ENCODE measurements at regions not wholly inside any gene's neighbourhood (a gene's known extent, or its start where the extent isn't known, plus 50 kb on each side); places are given as distances from the start of the nearest gene placed in this dataset.
A peak's percentile ranks its signal among the peaks of the same experiment; 100 is the strongest.

- ATAC-seq (ENCODE audit: low read depth in 2 of 2) = no peak
- Histone ChIP-seq H3K27ac (ENCODE audit: insufficient read depth, low read length, poor library complexity, severe bottlenecking) (no peak overlapping the region), H3K4me1 (ENCODE audit: control insufficient read depth, insufficient read depth, low read length, poor library complexity, severe bottlenecking) (no peaks in the 10 kb centered on the region), H3K27me3 (ENCODE audit: control insufficient read depth, insufficient read depth, low read length) (no peaks in the 10 kb centered on the region), H3K36me3 (ENCODE audit: control insufficient read depth, insufficient read depth, low read length) (no peaks in the 10 kb centered on the region), H3K9me3 (ENCODE audit: control insufficient read depth in 2 of 2, low read length in 2 of 2) (no peaks in the 10 kb centered on the region), H3K4me3 (ENCODE audit: low read depth, low read length) (no peak overlapping the region)
- Mint-ChIP-seq H3K4me1 (no peaks in the 10 kb centered on the region), H3K9me3 (peaks cover 0 to 4% (median 0%) of the 10 kb centered on the region in 7 donors), H3K27me3 (no peaks in the 10 kb centered on the region), H3K27ac (no peak overlapping the region), H3K36me3 (no peaks in the 10 kb centered on the region), H3K4me3 (no peak overlapping the region)
- no peak for DNase-seq
These were observed 502.3 kb downstream of the KCNJ3 start for GRCh38 chr2:155200753-155201152.

DNA sequence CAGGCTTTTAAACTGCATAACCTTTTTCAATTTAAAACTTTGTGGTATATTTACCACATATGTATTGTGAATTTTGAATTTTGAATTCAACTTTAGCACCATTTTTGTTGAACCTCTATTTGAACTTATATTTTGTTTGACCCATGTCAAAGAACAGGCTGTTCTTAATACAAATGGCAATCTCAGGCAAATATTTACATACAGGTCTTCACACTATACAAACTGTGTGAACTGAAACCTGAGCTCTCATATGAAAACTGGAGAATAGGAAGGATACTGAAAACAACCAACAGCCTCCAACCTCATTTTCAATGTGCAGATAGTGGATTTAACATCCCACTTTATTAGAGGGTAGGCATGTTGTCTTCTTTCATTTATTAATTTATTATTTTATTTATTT, 491.8 kb downstream of the KCNJ3 start:
- H3K9me3 Mint-ChIP-seq = peaks cover 0 to 15% (median 4%) of the 10 kb centered on the region in 7 donors
- no peaks in the 10 kb centered on the region for H3K4me1 Mint-ChIP-seq
- Histone ChIP-seq H3K4me3 (ENCODE audit: low read depth, low read length) (no peak overlapping the region), H3K27ac (ENCODE audit: insufficient read depth, low read length, poor library complexity, severe bottlenecking) (no peak overlapping the region), H3K36me3 (ENCODE audit: control insufficient read depth, insufficient read depth, low read length) (no peaks in the 10 kb centered on the region), H3K4me1 (ENCODE audit: control insufficient read depth, insufficient read depth, low read length, poor library complexity, severe bottlenecking) (no peaks in the 10 kb centered on the region), H3K27me3 (ENCODE audit: control insufficient read depth, insufficient read depth, low read length) (no peaks in the 10 kb centered on the region), H3K9me3 (ENCODE audit: control insufficient read depth in 2 of 2, low read length in 2 of 2) (peaks cover 0 to 2% of the 10 kb centered on the region in 2 experiments)
- DNase-seq = no peak
- H3K36me3 Mint-ChIP-seq = no peaks in the 10 kb centered on the region
- no peak overlapping the region for H3K27ac Mint-ChIP-seq
- no peak overlapping the region for H3K4me3 Mint-ChIP-seq
- H3K27me3 Mint-ChIP-seq = no peaks in the 10 kb centered on the region
- no peak for ATAC-seq (ENCODE audit: low read depth in 2 of 2)

DNA sequence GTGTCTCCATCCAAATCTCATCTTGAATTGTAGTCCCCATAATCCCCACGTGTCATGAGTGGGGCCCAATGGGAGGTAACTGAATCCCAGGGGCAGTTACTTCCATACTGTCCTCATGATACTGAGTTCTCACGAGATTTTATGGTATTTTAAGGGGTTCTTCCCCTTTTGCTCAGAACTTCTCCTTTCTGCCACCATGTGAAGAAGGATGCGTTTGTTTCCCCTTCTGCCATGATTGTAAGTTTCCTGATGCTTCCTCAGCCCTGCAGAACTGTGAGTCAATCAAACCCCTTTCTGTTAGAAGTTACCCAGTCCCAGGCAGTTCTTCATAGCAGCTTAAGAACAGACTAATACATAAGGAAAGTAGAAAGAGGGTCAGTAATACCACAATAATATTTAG, 480.4 kb downstream of the KCNJ3 start:
- no peak overlapping the region for H3K27ac ChIP-seq (ENCODE audit: insufficient read depth, low read length, poor library complexity, severe bottlenecking)
- no peak overlapping the region for H3K4me3 ChIP-seq (ENCODE audit: low read depth, low read length)
- no peaks in the 10 kb centered on the region for H3K27me3 Mint-ChIP-seq
- H3K27ac Mint-ChIP-seq = no peak overlapping the region
- no peaks in the 10 kb centered on the region for H3K27me3 ChIP-seq (ENCODE audit: control insufficient read depth, insufficient read depth, low read length)
- DNase-seq = no peak
- no peak for ATAC-seq (ENCODE audit: low read depth in 2 of 2)
- H3K9me3 ChIP-seq (ENCODE audit: control insufficient read depth in 2 of 2, low read length in 2 of 2) = peaks cover 0 to 4% of the 10 kb centered on the region in 2 experiments
- no peaks in the 10 kb centered on the region for H3K4me1 Mint-ChIP-seq
- H3K36me3 Mint-ChIP-seq = no peaks in the 10 kb centered on the region
- no peaks in the 10 kb centered on the region for H3K36me3 ChIP-seq (ENCODE audit: control insufficient read depth, insufficient read depth, low read length)
- H3K9me3 Mint-ChIP-seq = peaks cover 0 to 10% (median 3%) of the 10 kb centered on the region in 7 donors
- no peak overlapping the region for H3K4me3 Mint-ChIP-seq
- no peaks in the 10 kb centered on the region for H3K4me1 ChIP-seq (ENCODE audit: control insufficient read depth, insufficient read depth, low read length, poor library complexity, severe bottlenecking)

- Histone ChIP-seq H3K4me1 (ENCODE audit: control insufficient read depth, insufficient read depth, low read length, poor library complexity, severe bottlenecking) (no peaks in the 10 kb centered on the region), H3K9me3 (ENCODE audit: control insufficient read depth in 2 of 2, low read length in 2 of 2) (no peaks in the 10 kb centered on the region), H3K36me3 (ENCODE audit: control insufficient read depth, insufficient read depth, low read length) (no peaks in the 10 kb centered on the region), H3K27me3 (ENCODE audit: control insufficient read depth, insufficient read depth, low read length) (no peaks in the 10 kb centered on the region), H3K27ac (ENCODE audit: insufficient read depth, low read length, poor library complexity, severe bottlenecking) (no peak overlapping the region), H3K4me3 (ENCODE audit: low read depth, low read length) (no peak overlapping the region)
- Mint-ChIP-seq H3K27me3 (no peaks in the 10 kb centered on the region), H3K36me3 (no peaks in the 10 kb centered on the region), H3K4me1 (no peaks in the 10 kb centered on the region), H3K4me3 (no peak overlapping the region), H3K9me3 (peaks cover 0 to 6% (median under 1%) of the 10 kb centered on the region in 7 donors), H3K27ac (no peak overlapping the region)
- no peak for DNase-seq
- ATAC-seq (ENCODE audit: low read depth in 2 of 2) = no peak
These were observed 477.9 kb downstream of the KCNJ3 start for GRCh38 chr2:155176345-155176744.

DNA sequence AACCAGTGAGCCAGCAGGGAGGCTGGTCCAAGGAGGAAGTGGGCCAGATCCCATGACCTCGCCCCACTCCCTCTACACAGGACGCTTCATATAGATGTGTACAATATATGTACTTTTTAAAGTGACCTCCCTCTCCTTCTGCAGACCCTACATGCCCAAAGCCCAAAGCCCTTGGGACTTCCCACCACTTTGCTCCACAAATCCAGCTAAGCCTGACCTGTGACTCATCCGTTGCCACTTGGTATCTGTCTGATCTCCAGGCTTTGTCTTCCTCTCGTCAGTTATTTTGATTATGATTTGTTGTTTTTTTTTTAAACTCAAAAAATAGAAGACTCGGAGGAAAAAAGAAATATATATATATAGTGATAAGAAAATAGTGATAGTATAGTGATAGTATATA, 470.8 kb downstream of the KCNJ3 start:
- Histone ChIP-seq H3K4me1 (ENCODE audit: control insufficient read depth, insufficient read depth, low read length, poor library complexity, severe bottlenecking) (no peaks in the 10 kb centered on the region), H3K27ac (ENCODE audit: insufficient read depth, low read length, poor library complexity, severe bottlenecking) (no peak overlapping the region), H3K9me3 (ENCODE audit: control insufficient read depth in 2 of 2, low read length in 2 of 2) (peaks cover 0 to 3% of the 10 kb centered on the region in 2 experiments), H3K4me3 (ENCODE audit: low read depth, low read length) (no peak overlapping the region), H3K36me3 (ENCODE audit: control insufficient read depth, insufficient read depth, low read length) (no peaks in the 10 kb centered on the region), H3K27me3 (ENCODE audit: control insufficient read depth, insufficient read depth, low read length) (no peaks in the 10 kb centered on the region)
- DNase-seq = no peak
- no peaks in the 10 kb centered on the region for H3K4me1 Mint-ChIP-seq
- no peaks in the 10 kb centered on the region for H3K27me3 Mint-ChIP-seq
- H3K27ac Mint-ChIP-seq = no peak overlapping the region
- no peak for ATAC-seq (ENCODE audit: low read depth in 2 of 2)
- H3K36me3 Mint-ChIP-seq = no peaks in the 10 kb centered on the region
- H3K9me3 Mint-ChIP-seq = peaks cover 0 to 8% (median 4%) of the 10 kb centered on the region in 7 donors
- peak overlapping the region in 1 of 4 donors; percentile 21 for H3K4me3 Mint-ChIP-seq

DNA sequence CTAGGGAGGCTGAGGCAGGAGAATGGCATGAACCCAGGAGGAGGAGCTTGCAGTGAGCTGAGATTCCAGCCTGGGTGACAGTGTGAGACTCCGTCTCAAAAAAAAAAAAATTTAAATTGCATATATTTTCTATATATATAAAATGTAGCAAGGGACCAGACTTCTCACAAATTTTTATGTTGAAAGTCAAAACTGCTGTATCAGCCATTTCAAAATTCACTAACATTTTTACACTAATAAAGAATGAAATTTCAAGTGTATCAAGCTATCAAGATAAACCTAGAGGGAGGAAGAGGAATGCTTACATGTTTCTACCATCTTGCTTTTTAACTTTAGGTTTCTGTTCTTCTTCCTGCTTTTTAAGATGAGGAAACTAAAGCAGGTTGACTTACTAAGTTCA, 464.0 kb downstream of the KCNJ3 start:
- Histone ChIP-seq H3K4me3 (ENCODE audit: low read depth, low read length) (no peak overlapping the region), H3K4me1 (ENCODE audit: control insufficient read depth, insufficient read depth, low read length, poor library complexity, severe bottlenecking) (no peaks in the 10 kb centered on the region), H3K36me3 (ENCODE audit: control insufficient read depth, insufficient read depth, low read length) (no peaks in the 10 kb centered on the region), H3K27ac (ENCODE audit: insufficient read depth, low read length, poor library complexity, severe bottlenecking) (no peak overlapping the region), H3K27me3 (ENCODE audit: control insufficient read depth, insufficient read depth, low read length) (no peaks in the 10 kb centered on the region), H3K9me3 (ENCODE audit: control insufficient read depth in 2 of 2, low read length in 2 of 2) (peaks cover 0 to 5% of the 10 kb centered on the region in 2 experiments)
- ATAC-seq (ENCODE audit: low read depth in 2 of 2) = no peak
- no peaks in the 10 kb centered on the region for H3K4me1 Mint-ChIP-seq
- no peaks in the 10 kb centered on the region for H3K36me3 Mint-ChIP-seq
- peaks cover 0 to 4% (median 3%) of the 10 kb centered on the region in 7 donors for H3K9me3 Mint-ChIP-seq
- no peak overlapping the region for H3K27ac Mint-ChIP-seq
- H3K27me3 Mint-ChIP-seq = no peaks in the 10 kb centered on the region
- H3K4me3 Mint-ChIP-seq = no peak overlapping the region
- DNase-seq = no peak

- Mint-ChIP-seq H3K27ac (no peak overlapping the region), H3K4me1 (no peaks in the 10 kb centered on the region), H3K36me3 (no peaks in the 10 kb centered on the region), H3K27me3 (no peaks in the 10 kb centered on the region), H3K9me3 (peaks cover 0 to 4% (median 3%) of the 10 kb centered on the region in 7 donors), H3K4me3 (no peak overlapping the region)
- Histone ChIP-seq H3K27ac (ENCODE audit: insufficient read depth, low read length, poor library complexity, severe bottlenecking) (no peak overlapping the region), H3K9me3 (ENCODE audit: control insufficient read depth in 2 of 2, low read length in 2 of 2) (peaks cover 0 to 5% of the 10 kb centered on the region in 2 experiments), H3K27me3 (ENCODE audit: control insufficient read depth, insufficient read depth, low read length) (no peaks in the 10 kb centered on the region), H3K36me3 (ENCODE audit: control insufficient read depth, insufficient read depth, low read length) (no peaks in the 10 kb centered on the region), H3K4me1 (ENCODE audit: control insufficient read depth, insufficient read depth, low read length, poor library complexity, severe bottlenecking) (no peaks in the 10 kb centered on the region), H3K4me3 (ENCODE audit: low read depth, low read length) (no peak overlapping the region)
- DNase-seq = no peak
- ATAC-seq (ENCODE audit: low read depth in 2 of 2) = no peak
These were observed 462.8 kb downstream of the KCNJ3 start for GRCh38 chr2:155161314-155161713.

DNA sequence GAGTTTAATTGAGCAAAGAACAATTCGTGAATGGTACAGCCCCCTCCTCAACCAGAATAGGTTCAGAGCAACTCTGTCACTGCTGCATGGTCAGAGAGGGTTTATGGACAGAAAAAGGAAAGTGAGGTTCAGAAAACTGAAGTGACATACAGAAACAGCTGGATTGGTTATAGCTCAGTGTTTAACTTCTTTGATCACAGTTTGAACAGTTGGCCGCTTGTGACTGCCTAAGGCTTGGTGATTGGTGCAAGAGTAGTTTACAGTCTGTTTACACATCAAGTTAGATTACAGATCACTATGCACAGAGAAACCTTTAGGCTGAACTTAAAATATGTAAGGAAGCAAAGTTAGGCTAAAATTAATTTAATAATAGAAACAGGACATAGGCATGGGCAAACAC, 459.2 kb downstream of the KCNJ3 start:
- H3K27ac ChIP-seq (ENCODE audit: insufficient read depth, low read length, poor library complexity, severe bottlenecking) = no peak overlapping the region
- DNase-seq (no peak), ATAC-seq (ENCODE audit: low read depth in 2 of 2) (no peak)
- H3K9me3 ChIP-seq (ENCODE audit: control insufficient read depth in 2 of 2, low read length in 2 of 2) = peaks cover 0 to 5% of the 10 kb centered on the region in 2 experiments
- no peaks in the 10 kb centered on the region for H3K27me3 ChIP-seq (ENCODE audit: control insufficient read depth, insufficient read depth, low read length)
- Mint-ChIP-seq H3K36me3 (no peaks in the 10 kb centered on the region), H3K9me3 (peaks cover 0 to 5% (median 4%) of the 10 kb centered on the region in 7 donors), H3K27me3 (no peaks in the 10 kb centered on the region), H3K27ac (no peak overlapping the region), H3K4me1 (no peaks in the 10 kb centered on the region), H3K4me3 (no peak overlapping the region)
- no peak overlapping the region for H3K4me3 ChIP-seq (ENCODE audit: low read depth, low read length)
- no peaks in the 10 kb centered on the region for H3K4me1 ChIP-seq (ENCODE audit: control insufficient read depth, insufficient read depth, low read length, poor library complexity, severe bottlenecking)
- H3K36me3 ChIP-seq (ENCODE audit: control insufficient read depth, insufficient read depth, low read length) = no peaks in the 10 kb centered on the region

All from CD4-positive, CD25-positive, alpha-beta regulatory T cell (primary cell).